ENCODE measurements at regions not wholly inside any gene's neighbourhood (a gene's known extent, or its start where the extent isn't known, plus 50 kb on each side); places are given as distances from the start of the nearest gene placed in this dataset.
A peak's percentile ranks its signal among the peaks of the same experiment; 100 is the strongest.

- no peak for DNase-seq (ENCODE audit: low read depth)
- no peak for TF ChIP-seq CTCF (IDR thresholded peaks at IDR 0.05; ENCODE audit: insufficient read depth, low read depth, low read length, missing control alignments)
- no peak overlapping the region for H3K4me3 ChIP-seq (ENCODE audit: low read depth, low read length)
Observed at GRCh38 chr12:92036061-92036620, 109.5 kb downstream of the BTG1 start.

GRCh38 chr12:92035477-92035876 is 110.2 kb downstream of the BTG1 start:
- H3K4me3 ChIP-seq (ENCODE audit: low read depth, low read length): peak overlapping the region; percentile 51

GRCh38 chr12:92034858-92035401 is 110.7 kb downstream of the BTG1 start:
- peak overlapping the region; percentile 51 for H3K4me3 ChIP-seq (ENCODE audit: low read depth, low read length)
- DNase-seq (ENCODE audit: low read depth): peak; percentile 95

More at GRCh38 chr12:92035477-92035876, 110.2 kb downstream of the BTG1 start:
- no peak for TF ChIP-seq CTCF (IDR thresholded peaks at IDR 0.05; ENCODE audit: insufficient read depth, low read depth, low read length, missing control alignments)
- no peak for DNase-seq (ENCODE audit: low read depth)

GRCh38 chr12:92034083-92034482 is 111.6 kb downstream of the BTG1 start:
- TF ChIP-seq CTCF (IDR thresholded peaks at IDR 0.05; ENCODE audit: insufficient read depth, low read depth, low read length, missing control alignments): no peak
- DNase-seq (ENCODE audit: low read depth): no peak
- peak overlapping the region; percentile 51; the same call in 1 of the 2 replicates for H3K4me3 ChIP-seq (ENCODE audit: low read depth, low read length)

More at GRCh38 chr12:92034858-92035401, 110.7 kb downstream of the BTG1 start:
- TF ChIP-seq CTCF (IDR thresholded peaks at IDR 0.05; ENCODE audit: insufficient read depth, low read depth, low read length, missing control alignments): no peak

GRCh38 chr12:92032965-92033364 is 112.7 kb downstream of the BTG1 start:
- DNase-seq (ENCODE audit: low read depth): no peak
- H3K4me3 ChIP-seq (ENCODE audit: low read depth, low read length): no peak overlapping the region
- TF ChIP-seq CTCF (IDR thresholded peaks at IDR 0.05; ENCODE audit: insufficient read depth, low read depth, low read length, missing control alignments): no peak

- TF ChIP-seq CTCF (IDR thresholded peaks at IDR 0.05; ENCODE audit: insufficient read depth, low read depth, low read length, missing control alignments): no peak
- H3K4me3 ChIP-seq (ENCODE audit: low read depth, low read length): no peak overlapping the region
- no peak for DNase-seq (ENCODE audit: low read depth)
Observed at GRCh38 chr12:92032101-92032500, 113.5 kb downstream of the BTG1 start.

GRCh38 chr12:92030618-92031017 is 115.0 kb downstream of the BTG1 start:
- no peak for TF ChIP-seq CTCF (IDR thresholded peaks at IDR 0.05; ENCODE audit: insufficient read depth, low read depth, low read length, missing control alignments)
- H3K4me3 ChIP-seq (ENCODE audit: low read depth, low read length): no peak overlapping the region
- DNase-seq (ENCODE audit: low read depth): peak; percentile 87
